Neural cell (in vitro differentiated cells): ENCODE measurements at regions not wholly inside any gene's neighbourhood (a gene's known extent, or its start where the extent isn't known, plus 50 kb on each side); places are given as distances from the start of the nearest gene placed in this dataset.

Experiments used
- H2AFZ ChIP-seq: fragments of 200-600, 300-800 bp; sonication (generic), shearing (Covaris generic); 2 replicates; pipeline ENCODE4 v1.6.0; 2014; ENCODE audit warnings: low read depth, mild to moderate bottlenecking, antibody characterized with exemption, low read length, moderate library complexity
- H3F3A ChIP-seq: fragments of 200-600 bp; shearing (Covaris generic); 2 replicates; pipeline ENCODE4 v1.6.1; 2016; ENCODE audit warnings: mild to moderate bottlenecking, moderate library complexity, mixed read lengths, antibody characterized with exemption, low read length; ENCODE audit not compliant: insufficient read depth, poor library complexity, severe bottlenecking
- H3K27ac ChIP-seq: fragments of 200-600, 300-800 bp; sonication (generic), shearing (Covaris generic); 2 replicates; pipeline ENCODE4 v1.5.1; 2014; ENCODE audit warnings: mild to moderate bottlenecking, low read length, moderate library complexity
- H3K27me3 ChIP-seq: fragments of 300-800, 200-600 bp; sonication (generic), shearing (Covaris generic); 2 replicates; pipeline ENCODE4 v1.6.0; 2014; ENCODE audit warnings: mild to moderate bottlenecking, low read depth, low read length, moderate library complexity; ENCODE audit not compliant: insufficient read depth
- H3K36me3 ChIP-seq: fragments of 300-800, 200-600 bp; sonication (generic), shearing (Covaris generic); 2 replicates; pipeline ENCODE4 v1.5.1; 2014; ENCODE audit warnings: mild to moderate bottlenecking, antibody characterized with exemption, low read length, moderate library complexity; ENCODE audit not compliant: insufficient read depth
- H3K4me2 ChIP-seq: fragments of 300-800, 200-600 bp; sonication (generic), shearing (Covaris generic); 2 replicates; pipeline ENCODE4 v1.6.0; 2014; ENCODE audit warnings: mild to moderate bottlenecking, low read length
- H3K4me3 ChIP-seq: fragments of 300-800, 200-600 bp; sonication (generic), shearing (Covaris generic); 2 replicates; pipeline ENCODE4 v1.5.1; 2014; ENCODE audit warnings: mild to moderate bottlenecking, low read length, moderate library complexity
- H3K79me2 ChIP-seq: fragments of 200-600 bp; shearing (Covaris generic); replicated peaks from 2 replicates; pipeline ENCODE4 v1.6.0; 2014; ENCODE audit warnings: mild to moderate bottlenecking, low read length, moderate library complexity; ENCODE audit not compliant: insufficient read depth
- H3K9ac ChIP-seq: fragments of 300-800, 200-600 bp; sonication (generic), shearing (Covaris generic); 2 replicates; pipeline ENCODE4 v1.6.1; 2016; ENCODE audit warnings: mild to moderate bottlenecking, low read length, mixed read lengths
- H3K9me2 ChIP-seq: fragments of 200-600 bp; shearing (Covaris generic); 2 replicates; pipeline ENCODE4 v1.6.1; 2016; ENCODE audit warnings: mild to moderate bottlenecking, low read length, mixed read lengths; ENCODE audit not compliant: insufficient read depth
- H3K9me3 ChIP-seq: fragments of 200-600, 300-800 bp; sonication (generic), shearing (Covaris generic); 2 replicates; pipeline ENCODE4 v1.6.1; 2016; ENCODE audit warnings: mild to moderate bottlenecking, mixed run types, low read length, moderate library complexity, mixed read lengths
- H4K20me1 ChIP-seq: fragments of 200-600 bp; shearing (Covaris generic); 2 replicates; pipeline ENCODE4 v1.6.1; 2016; ENCODE audit warnings: mild to moderate bottlenecking, mixed run types; ENCODE audit not compliant: insufficient read depth
- EP300 ChIP-seq: fragments of 450-650 bp; conservative IDR thresholded peaks from 2 replicates; pipeline ENCODE4 v1.6.1; 2014; ENCODE audit warnings: antibody characterized with exemption, mild to moderate bottlenecking, moderate library complexity; ENCODE audit not compliant: poor library complexity, severe bottlenecking
- EZH2 ChIP-seq: fragments of 200-600, 300-800 bp; shearing (Covaris generic), sonication (generic); IDR thresholded peaks from 2 replicates; pipeline ENCODE4 v1.6.1; 2014; ENCODE audit warnings: antibody characterized with exemption, low read length, borderline replicate concordance, mild to moderate bottlenecking; ENCODE audit not compliant: insufficient read depth, poor library complexity, severe bottlenecking
- MXI1 ChIP-seq: fragments of 450-650 bp; conservative IDR thresholded peaks from 2 replicates; pipeline ENCODE4 v1.6.1; 2014; ENCODE audit warnings: antibody characterized with exemption, mild to moderate bottlenecking; ENCODE audit not compliant: poor library complexity, severe bottlenecking
- POLR2AphosphoS5 ChIP-seq: IDR thresholded peaks from 2 replicates; pipeline ENCODE4 v1.6.1; 2012
- RAD21 ChIP-seq: fragments of 450-650 bp; conservative IDR thresholded peaks from 2 replicates; pipeline ENCODE4 v1.6.1; 2014; ENCODE audit warnings: antibody characterized with exemption, mild to moderate bottlenecking, moderate library complexity
- REST ChIP-seq: IDR thresholded peaks from 2 replicates; pipeline ENCODE4 v1.6.1; 2012; ENCODE audit warnings: borderline replicate concordance
- SMC3 ChIP-seq: fragments of 450-650 bp; conservative IDR thresholded peaks from 2 replicates; pipeline ENCODE4 v1.6.1; 2014; ENCODE audit warnings: antibody characterized with exemption, mild to moderate bottlenecking, moderate library complexity; ENCODE audit not compliant: poor library complexity
- TAF1 ChIP-seq: IDR thresholded peaks from 2 replicates; pipeline ENCODE4 v1.6.1; 2012; ENCODE audit warnings: low read depth
- TF ChIP-seq, protein P1 (sequence below): fragments of 450-650 bp; IDR thresholded peaks from 2 replicates; pipeline ENCODE4 v1.5.1; 2014; ENCODE audit warnings: antibody characterized with exemption, mild to moderate bottlenecking, moderate library complexity; ENCODE audit not compliant: poor library complexity, severe bottlenecking

GRCh38 chr15:98075441-98075840 is 114.9 kb downstream of the ARRDC4 start:
- H3K4me2 ChIP-seq, result no peak overlapping the region
- H3K9ac ChIP-seq, result no peak overlapping the region
- no peak for TF ChIP-seq EZH2
- TF ChIP-seq, protein P1, sequence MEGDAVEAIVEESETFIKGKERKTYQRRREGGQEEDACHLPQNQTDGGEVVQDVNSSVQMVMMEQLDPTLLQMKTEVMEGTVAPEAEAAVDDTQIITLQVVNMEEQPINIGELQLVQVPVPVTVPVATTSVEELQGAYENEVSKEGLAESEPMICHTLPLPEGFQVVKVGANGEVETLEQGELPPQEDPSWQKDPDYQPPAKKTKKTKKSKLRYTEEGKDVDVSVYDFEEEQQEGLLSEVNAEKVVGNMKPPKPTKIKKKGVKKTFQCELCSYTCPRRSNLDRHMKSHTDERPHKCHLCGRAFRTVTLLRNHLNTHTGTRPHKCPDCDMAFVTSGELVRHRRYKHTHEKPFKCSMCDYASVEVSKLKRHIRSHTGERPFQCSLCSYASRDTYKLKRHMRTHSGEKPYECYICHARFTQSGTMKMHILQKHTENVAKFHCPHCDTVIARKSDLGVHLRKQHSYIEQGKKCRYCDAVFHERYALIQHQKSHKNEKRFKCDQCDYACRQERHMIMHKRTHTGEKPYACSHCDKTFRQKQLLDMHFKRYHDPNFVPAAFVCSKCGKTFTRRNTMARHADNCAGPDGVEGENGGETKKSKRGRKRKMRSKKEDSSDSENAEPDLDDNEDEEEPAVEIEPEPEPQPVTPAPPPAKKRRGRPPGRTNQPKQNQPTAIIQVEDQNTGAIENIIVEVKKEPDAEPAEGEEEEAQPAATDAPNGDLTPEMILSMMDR, result no peak
- TF ChIP-seq EP300, result no peak
- TF ChIP-seq RAD21, result no peak
- no peak for TF ChIP-seq TAF1
- no peak for TF ChIP-seq MXI1
- no peak for TF ChIP-seq REST
- no peak for TF ChIP-seq SMC3
- no peak for TF ChIP-seq POLR2AphosphoS5
- H3K27ac ChIP-seq, result no peak overlapping the region
- no peaks in the 10 kb centered on the region for H3K27me3 ChIP-seq
- H4K20me1 ChIP-seq, result no peaks in the 10 kb centered on the region
- H3F3A ChIP-seq, result no peaks in the 10 kb centered on the region
- H3K9me2 ChIP-seq, result no peaks in the 10 kb centered on the region
- no peaks in the 10 kb centered on the region for H3K36me3 ChIP-seq
- no peak overlapping the region for H3K4me3 ChIP-seq
- no peaks in the 10 kb centered on the region for H3K79me2 ChIP-seq
- no peak overlapping the region for H2AFZ ChIP-seq
- H3K9me3 ChIP-seq, result no peaks in the 10 kb centered on the region

GRCh38 chr15:98076021-98076816 is 115.7 kb downstream of the ARRDC4 start:
- no peaks in the 10 kb centered on the region for H3K9me3 ChIP-seq
- TF ChIP-seq MXI1 (no peak), EP300 (no peak), EZH2 (no peak), TAF1 (no peak), POLR2AphosphoS5 (no peak)
- TF ChIP-seq, protein P1, result no peak
- no peak overlapping the region for H2AFZ ChIP-seq
- H3K9ac ChIP-seq, result no peak overlapping the region
- no peaks in the 10 kb centered on the region for H4K20me1 ChIP-seq
- no peaks in the 10 kb centered on the region for H3F3A ChIP-seq
- no peak overlapping the region for H3K27ac ChIP-seq
- no peak overlapping the region for H3K4me3 ChIP-seq
- no peaks in the 10 kb centered on the region for H3K79me2 ChIP-seq
- H3K27me3 ChIP-seq, result no peaks in the 10 kb centered on the region
- H3K9me2 ChIP-seq, result no peaks in the 10 kb centered on the region
- no peak overlapping the region for H3K4me2 ChIP-seq
- H3K36me3 ChIP-seq, result no peaks in the 10 kb centered on the region
